GM19035 (cell line): ENCODE measurements at regions not wholly inside any gene's neighbourhood (a gene's known extent, or its start where the extent isn't known, plus 50 kb on each side); places are given as distances from the start of the nearest gene placed in this dataset.
"Not testable (repeated sequence)": the region's sequence is repeated elsewhere in the genome, so short reads cannot be mapped to it uniquely, and the experiment has no call there.

Source experiments
- ATAC-seq: cut with Tn5 transposase; IDR thresholded peaks from one replicate; pipeline ENCODE4 v1.9.1; 2021; ENCODE audit not compliant: unreplicated experiment

DNA sequence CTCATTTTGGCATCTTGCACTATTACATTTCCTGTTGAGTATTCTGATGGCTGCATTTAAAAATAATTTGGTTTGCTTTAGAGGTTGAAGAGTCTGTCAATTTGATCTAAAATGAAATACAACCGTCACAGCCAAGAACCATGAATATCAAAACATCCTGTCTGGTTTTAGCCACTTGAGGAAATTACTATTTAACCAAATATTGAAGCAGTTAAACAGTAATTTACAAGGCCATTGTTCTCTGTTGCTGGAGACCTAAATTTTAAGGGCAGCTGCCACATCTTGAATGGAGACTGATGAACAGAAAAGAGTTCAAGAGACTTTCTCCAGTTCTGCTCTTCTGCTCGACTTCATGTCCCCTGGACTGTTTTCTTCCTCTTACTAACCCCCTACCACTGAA lies 549.4 kb downstream of the LRRC70 start:
- no peak for ATAC-seq

DNA sequence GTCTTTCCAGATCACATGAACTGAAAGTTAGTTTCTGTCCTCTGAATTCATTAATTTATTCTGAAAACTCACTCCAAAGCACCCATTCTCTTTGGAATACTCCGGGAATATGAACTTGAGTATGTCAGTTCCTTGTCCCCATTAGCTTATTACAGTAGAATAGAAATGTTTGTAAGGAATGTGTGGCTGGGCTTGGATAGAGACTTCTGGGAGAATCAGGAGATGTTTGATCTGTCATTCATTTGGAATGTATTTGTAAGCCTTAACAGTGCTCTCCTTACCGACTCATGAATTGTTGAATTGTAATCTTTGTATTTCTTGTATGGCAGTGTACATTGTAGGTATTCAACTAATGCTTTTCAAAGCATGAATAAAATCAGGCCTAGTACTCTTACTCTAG lies 548.4 kb downstream of the LRRC70 start:
- no peak for ATAC-seq

DNA sequence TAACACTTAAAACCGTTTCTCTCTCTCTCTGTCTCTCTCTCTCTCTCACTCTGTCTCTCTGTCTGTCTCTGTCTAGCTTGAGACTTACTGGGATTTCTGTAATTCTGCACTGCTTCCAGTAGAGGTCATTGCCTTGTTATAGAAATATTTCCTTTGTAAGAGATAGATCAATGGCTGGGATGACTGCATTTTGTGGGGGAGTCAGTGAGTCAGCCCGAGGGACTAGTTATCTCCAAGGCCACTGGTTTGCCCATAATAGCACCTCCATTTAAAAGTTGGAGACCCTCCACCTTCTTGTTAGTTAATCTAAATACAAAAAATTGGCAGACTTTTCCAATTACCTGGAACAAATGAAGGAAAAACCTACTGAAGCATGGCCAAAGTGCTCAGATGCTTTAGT lies 547.2 kb downstream of the LRRC70 start:
- peak; percentile 80 for ATAC-seq

DNA sequence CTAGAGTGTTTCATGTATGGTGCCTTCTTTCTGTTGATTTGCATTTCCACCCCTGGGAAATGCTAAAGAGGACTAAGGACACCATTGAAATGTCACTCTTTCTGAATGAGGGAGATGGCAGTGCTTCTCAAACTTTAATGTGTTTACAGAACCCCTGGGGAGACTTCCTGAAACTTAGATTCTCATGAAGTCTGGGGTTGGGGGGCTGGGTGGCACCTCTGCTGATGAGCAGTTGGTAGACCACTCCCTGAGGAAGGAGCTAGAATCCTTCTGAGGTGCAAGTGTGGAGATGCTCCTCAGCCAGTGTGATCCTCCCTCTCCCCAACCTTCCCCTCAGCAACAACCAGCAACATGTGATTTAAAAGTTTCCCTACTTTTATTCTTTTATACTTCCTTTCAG lies 546.8 kb downstream of the LRRC70 start:
- ATAC-seq = no peak

DNA sequence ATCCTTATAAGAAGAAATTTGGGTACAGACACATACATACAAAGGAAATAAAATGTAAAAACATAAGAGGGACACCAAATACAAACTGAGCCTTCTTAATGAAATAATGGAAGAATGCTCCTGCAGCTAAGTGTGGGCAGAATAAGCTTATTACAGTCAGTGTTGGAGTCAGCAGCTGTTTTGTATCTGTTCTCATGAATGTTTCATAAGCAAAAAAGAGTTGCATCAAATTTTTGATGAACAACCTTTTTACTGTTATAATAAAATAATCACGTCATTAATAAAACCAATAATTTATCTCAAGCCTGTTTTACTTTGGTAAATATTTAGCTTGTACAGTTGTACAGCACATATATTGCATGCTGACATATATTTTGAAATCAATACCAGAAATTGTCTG lies 545.6 kb downstream of the LRRC70 start:
- no peak for ATAC-seq

DNA sequence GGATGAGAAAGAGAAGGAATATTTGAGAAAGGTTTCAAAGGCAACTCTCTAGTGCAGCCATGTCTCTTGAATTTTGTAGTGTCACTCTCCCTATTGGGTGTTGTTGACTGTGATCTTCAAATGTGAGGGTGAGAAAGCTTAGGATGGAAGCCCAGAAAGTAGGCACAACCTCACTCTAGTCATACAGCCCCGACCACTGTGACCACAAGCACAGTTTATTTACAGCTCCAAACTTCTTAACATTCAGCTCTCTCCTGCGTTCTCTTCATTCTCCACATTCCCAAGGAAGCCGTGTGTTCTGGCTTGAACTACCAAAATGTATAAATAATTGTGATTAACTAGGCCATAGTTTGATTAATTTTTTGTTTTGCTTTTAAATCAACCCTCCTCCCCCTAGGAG lies 542.9 kb downstream of the LRRC70 start:
- ATAC-seq = no peak

DNA sequence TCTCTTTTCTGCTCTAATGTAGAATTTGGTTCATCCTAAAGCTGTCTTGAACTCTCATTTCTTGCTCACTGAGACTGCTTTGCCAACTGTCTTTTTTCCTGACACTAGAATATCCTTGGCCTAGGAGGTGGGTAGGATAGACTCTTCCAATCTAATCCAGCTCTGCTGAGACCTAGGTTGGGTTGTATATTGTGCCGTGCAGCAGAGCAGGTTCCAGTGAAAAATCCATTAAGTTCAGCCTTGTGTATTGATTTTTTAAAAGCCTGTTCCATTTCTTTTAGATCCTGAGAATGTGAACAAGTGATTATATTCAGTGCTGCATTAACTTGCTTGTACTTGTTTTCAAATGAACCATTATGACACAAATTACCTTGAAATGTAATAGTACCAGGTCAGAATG lies 539.6 kb downstream of the LRRC70 start:
- ATAC-seq = no peak

DNA sequence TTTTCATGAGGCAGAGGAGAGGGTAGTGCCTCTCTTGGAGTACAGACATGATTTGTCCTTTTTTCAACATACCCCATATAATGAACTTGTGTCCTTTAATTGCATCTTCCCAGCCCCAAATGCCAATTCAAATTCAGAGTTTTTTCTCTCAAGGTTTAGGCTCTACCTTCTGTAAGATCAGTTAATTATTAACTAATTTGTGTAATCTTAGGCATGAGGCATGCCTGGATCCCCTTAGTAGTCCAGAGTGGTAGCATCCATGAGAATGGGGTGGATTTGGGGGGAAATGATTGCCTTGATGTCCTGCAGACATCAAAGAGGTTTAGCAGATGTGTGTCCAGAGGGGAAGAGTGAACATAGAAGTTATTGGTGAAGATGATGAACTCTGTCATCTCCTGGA lies 533.3 kb downstream of the LRRC70 start:
- ATAC-seq = no peak

DNA sequence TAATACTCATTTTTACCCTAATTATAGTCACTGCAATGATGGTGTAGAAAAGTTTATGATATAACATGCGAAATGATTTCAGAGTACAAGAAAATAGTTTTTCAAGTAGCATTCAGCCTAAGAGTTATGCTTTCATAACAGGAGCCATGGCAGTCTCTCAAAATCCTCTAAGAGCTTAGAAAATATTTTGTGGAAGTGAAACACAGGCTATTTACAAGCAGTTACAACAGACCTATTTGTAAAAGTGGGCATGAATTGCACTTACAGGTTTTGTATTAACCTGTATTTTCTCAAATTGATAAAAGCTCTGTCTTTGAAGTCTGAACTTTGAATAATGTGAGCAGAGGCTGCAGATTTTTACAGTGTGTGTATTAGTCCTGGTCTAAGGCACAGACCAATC lies 523.3 kb downstream of the LRRC70 start:
- ATAC-seq = no peak

DNA sequence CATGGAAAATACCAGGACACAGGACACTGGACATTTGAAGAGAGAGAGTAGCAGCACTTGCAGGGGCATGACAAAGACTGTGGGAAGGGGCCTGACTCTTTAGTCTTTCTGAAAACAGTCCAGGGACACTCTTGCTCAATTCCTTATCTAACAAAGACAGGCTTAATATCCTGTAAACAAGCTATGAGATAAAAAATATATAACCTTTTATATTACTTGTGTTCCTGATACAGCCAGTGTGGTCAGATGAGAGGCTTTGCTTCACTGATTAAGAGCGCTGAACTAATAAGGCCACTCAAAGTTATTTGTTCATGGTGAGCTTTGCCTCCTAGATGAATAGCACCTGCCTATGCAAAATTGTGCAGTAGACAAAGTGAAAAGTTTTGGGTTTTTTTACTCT lies 518.7 kb downstream of the LRRC70 start:
- no peak for ATAC-seq

DNA sequence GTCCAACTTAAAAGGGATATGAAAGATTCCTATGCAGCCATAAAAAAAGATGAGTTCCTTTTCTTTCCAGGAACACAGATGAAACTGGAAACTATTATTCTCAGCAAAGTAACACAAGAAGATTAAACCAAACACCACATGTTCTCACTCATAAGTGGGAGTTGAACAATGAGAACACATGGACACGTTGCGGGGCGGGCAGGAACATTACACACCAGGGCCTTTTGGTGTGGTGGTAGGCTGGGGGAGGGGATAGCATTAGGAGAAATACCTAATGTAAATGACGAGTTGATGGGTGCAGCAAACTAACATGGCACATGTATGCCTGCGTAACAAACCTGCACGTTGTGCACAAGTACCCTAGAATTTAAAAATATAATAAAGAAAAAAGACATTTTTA lies 516.1 kb downstream of the LRRC70 start:
- no peak for ATAC-seq

DNA sequence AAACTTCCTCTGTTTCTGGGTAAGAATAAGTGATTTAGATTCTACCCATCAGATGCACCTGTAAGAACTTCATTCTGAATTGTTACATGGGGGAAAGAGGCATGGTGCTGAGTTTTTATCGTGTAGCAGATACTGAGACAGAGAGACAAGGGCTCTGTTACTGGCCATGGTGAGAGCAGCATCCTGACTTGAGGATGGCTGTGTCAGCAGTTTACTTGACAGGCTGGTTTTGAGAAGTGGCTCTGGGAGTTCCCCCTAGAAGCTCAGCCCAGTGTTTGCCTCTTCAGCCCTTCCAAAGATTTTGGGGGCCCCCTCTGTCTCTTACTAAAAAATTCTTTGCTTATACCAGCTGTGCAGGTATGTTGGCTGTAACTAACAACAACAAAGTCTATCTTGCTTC lies 510.5 kb downstream of the LRRC70 start:
- no peak for ATAC-seq

DNA sequence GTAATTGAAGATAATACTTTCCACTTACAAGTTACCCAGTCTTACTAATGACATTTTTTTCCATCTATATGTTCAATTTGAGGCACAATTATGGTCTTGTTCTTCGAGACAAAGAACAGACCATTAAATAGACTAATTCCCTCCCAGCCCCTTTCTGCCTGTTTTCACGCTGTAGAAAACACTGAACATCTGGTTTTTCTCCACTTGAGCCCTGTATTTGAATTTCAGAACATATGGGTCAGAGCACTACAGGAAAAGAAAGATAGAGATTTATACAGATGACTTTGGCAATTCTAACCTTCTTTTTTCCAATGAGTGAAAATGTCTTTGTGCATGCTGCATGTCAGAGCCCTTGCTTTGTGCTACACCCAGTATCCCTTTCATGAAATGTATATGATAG lies 506.9 kb downstream of the LRRC70 start:
- ATAC-seq = no peak

DNA sequence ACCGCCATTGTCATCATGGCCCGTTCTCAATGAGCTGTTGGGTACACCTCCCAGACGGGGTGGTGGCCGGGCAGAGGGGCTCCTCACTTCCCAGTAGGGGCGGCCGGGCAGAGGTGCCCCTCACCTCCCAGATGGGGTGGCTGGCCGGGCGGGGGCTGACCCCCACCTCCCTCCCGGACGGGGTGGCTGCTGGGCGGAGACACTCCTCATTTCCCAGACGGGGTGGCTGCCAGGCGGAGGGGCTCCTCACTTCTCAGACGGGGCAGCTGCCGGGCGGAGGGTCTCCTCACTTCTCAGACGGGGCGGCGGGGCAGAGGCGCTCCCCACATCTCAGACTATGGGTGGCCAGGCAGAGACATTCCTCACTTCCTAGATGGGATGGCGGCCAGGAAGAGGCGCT lies 505.1 kb downstream of the LRRC70 start:
- not testable (repeated sequence) for ATAC-seq

DNA sequence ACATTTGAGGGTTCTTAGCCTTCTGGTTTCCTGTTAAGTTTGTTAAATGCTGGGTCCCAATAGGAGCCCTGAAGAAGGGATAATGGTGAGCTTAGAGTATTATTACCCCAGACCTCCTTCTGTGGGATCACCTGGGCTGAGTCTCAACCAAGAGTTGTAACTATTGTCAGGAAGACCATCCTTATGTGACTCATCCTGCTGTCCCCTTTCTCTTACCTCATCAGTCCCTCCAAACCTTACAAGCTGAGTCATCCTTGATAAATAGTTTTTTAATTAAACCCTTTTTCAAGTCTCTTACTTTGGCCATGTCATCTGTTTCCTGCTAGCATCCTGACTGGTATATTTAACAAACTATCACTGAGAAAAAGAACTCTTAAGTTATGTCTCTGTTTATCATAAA lies 502.8 kb downstream of the LRRC70 start:
- no peak for ATAC-seq

DNA sequence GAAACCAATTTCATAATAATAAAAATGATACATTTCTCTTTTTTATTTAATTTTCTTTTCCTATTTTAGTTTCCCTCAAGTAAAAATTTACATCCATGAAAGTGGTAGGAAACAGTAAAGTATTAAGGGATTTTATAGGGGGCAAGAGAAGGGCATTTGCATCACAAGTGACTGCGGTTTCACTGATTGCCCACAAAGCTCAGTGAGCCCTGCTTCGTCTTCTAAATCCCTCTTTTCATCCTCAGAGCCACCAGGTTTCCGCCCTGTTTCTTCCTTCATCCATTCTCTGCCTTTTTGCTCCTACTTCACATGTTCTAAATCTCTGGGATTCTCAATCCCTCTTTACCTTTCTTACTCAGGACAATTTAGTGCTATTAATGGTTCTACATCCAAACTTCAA lies 491.4 kb downstream of the LRRC70 start:
- ATAC-seq = no peak

DNA sequence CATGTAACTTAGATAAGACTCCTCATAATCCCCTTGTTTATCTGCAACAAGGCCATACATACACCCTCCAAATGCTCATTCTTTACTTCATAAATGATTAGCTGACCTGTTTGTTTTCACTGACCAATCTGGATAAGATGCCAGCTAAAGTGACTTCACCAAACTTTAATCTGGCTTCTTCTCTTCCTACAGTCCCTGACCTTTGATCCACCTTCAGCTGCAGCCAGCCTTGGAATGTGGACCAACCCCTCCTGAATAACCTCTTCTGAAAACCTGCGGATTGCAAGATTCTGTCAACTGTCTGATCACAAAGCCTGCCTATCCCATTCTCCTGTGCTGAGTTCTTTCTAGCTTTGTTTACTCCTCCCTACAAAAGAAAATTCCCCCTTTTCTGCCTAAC lies 476.8 kb downstream of the LRRC70 start:
- ATAC-seq = no peak

DNA sequence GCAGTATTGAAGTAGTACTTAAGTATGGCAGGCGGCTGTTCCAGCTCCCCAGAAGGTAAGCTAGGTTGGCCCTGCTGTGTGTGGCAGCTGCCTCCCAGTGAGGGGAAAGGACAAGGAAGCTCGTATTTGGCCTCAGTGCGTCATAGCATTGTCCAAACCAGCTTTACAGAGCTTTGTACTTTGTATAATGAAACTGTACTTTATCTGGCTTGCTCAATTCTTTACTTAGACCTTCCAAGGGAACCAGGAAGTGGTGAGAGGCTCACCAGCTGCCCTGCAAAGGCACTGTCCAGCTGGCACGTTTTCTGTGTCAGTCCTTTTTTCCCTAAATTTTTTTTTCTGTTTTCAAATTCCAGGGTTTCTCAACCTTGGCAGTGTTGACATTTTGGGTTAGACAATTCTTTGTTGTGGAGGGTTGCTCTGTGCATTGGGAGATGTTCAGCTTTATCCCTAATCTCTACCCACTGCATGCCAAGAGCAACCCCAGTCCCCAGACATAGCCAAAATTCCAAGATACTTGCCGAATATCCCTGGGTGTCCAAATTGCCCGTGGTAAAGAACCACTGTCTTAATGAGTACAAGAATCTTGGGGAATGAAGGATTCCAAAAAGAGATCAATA lies 474.5 kb downstream of the LRRC70 start:
- no peak for ATAC-seq

DNA sequence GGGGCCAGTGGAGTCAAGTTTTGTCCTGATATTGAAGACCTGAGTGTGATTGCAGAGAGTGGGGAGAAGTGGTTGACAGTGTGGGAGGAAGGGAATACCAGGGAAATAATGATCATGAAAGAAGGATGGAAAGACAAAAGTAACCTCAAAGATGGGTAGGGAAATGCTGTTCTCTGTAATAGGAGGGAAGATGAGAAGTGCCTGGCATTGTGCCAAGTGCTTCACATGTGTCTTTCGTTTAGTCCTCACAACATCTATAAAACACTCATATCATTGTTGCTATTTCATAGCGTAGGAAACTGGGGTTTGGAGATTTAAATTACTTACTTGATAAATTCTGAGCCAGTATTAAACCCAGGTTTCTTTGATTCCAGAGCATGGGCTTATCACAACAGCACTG lies 472.3 kb downstream of the LRRC70 start:
- no peak for ATAC-seq

DNA sequence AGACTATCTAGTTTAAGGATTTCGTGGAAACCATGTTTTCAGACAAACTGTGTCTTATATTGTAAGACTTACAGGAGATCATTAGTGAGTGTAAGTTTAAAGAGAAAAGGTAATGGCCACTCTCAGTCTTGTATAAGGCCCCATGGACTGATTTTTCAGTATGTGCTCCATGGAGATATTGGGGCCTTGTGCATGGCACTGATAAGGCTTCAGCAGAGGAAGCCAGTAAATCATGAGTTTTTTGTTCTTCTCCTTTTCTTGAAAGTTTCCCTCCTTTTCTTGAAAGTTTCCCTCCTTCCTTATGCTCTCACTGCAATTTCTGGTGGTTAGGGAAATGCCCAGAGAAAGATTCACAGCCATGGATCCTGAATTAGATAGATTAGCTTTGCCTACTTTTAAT lies 471.3 kb downstream of the LRRC70 start:
- ATAC-seq = no peak

DNA sequence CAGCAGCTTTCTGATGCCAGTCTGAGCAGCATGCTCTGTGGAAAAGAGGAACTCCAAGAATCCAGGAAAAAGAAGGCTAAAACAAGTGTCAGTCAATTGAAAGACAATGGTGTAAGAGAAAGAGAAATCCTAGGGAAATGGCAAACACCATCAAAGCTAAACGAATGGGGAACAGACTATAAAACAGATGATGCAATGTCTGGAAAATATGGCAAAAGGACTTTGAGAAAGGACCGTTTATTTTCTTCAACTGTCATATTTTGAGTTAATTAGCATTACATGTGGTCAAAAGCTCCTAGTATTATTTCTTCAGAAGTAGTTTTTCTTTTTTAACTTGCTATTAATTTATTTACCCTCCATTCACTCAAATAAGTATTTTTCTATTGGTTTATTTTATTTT lies 465.2 kb downstream of the LRRC70 start:
- no peak for ATAC-seq

DNA sequence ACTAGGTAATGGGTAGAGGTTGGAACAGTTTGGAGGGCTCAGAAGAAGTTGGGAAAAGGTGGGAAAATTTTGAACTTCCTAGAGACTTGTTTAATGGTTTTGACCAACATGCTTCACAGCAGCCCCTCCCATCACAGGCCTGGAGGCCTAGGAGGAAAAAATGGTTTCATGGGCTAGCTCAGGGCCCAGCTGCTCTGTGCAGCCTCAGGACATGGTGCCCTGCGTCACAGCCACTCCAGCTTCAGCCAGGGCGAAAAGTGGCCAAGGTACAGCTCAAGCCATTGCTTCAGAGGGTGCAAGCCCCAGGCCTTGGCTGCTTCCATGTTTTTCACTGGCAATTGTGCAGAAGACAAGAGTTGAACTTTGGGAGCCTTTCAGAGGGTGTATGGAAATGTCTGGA lies 453.7 kb downstream of the LRRC70 start:
- ATAC-seq = no peak

DNA sequence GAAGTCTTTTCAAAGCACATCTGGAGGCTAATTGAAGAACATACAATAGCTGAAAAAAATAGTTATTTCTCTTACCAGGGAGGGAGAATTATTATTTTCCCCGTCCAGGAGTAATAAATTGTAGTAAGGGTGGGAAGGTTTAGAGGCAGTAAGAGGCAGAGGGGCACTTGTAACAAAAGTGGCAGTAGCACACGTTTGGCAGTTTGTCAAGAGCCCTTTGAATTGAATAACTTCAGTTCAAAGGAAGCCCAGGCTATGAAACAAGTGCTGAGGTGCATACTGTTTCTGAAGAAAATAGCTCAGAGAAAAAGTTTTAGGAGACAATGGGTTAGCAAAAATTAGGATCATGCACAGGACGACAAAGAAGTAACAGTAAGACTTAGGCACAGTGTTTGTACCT lies 451.3 kb downstream of the LRRC70 start:
- ATAC-seq = no peak

DNA sequence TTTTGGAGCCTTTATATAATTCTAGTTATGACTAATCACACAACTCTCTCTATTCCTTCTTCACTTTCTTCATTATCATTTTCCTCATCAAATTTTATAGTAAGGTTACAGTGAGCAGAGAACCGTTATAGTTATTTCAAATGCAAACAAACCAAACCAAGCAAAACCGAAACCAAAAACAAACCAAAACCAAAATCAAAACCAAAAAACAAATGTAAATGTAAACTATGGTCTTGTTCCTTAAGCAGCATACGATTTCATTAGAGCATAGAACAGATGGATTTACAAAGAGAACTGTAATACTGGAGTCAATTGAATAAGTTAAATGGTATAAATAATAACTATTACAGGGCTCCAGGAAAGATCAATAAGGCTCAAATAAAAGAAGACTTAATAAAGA lies 447.1 kb downstream of the LRRC70 start:
- ATAC-seq = peak; percentile 47
